ENCODE measurements at regions not wholly inside any gene's neighbourhood (a gene's known extent, or its start where the extent isn't known, plus 50 kb on each side); places are given as distances from the start of the nearest gene placed in this dataset.

GRCh38 chr21:32143241-32143939 is 135.5 kb downstream of the MIS18A start:
- no peak overlapping the region for H3K4me3 ChIP-seq (ENCODE audit: low read length)
- TF ChIP-seq CTCF (IDR thresholded peaks at IDR 0.05; ENCODE audit: insufficient read depth, low read depth, low read length, missing control alignments): no peak
- no peak for DNase-seq (ENCODE audit: low read depth)

GRCh38 chr21:32141318-32141633 is 137.6 kb downstream of the MIS18A start:
- no peak overlapping the region for H3K4me3 ChIP-seq (ENCODE audit: low read length)
- no peak for DNase-seq (ENCODE audit: low read depth)
- TF ChIP-seq CTCF (IDR thresholded peaks at IDR 0.05; ENCODE audit: insufficient read depth, low read depth, low read length, missing control alignments): no peak

GRCh38 chr21:32140604-32141317 is 138.1 kb downstream of the MIS18A start:
- TF ChIP-seq CTCF (IDR thresholded peaks at IDR 0.05; ENCODE audit: insufficient read depth, low read depth, low read length, missing control alignments): no peak
- DNase-seq (ENCODE audit: low read depth): no peak
- H3K4me3 ChIP-seq (ENCODE audit: low read length): no peak overlapping the region

DNA sequence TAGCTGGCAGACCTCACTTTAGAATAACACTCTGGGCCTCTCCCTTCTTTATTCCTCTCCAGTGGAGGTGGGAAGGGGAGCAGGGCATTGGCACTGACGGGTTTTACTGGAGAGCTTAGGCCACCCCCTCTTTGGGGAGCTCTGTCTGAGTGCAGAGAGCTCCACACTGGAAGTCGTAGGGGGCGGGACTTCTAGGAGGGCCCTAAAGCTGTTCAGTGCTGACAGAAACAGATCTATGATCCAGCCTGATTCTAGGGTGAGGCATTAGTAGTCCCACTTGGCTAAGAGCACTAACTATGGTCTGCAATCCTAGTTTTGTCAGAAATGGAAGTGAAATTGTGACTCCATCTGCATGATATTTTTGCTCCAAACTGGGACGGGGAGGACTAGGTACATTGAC is 138.7 kb downstream of the MIS18A start:
- TF ChIP-seq CTCF (IDR thresholded peaks at IDR 0.05; ENCODE audit: insufficient read depth, low read depth, low read length, missing control alignments): no peak
- H3K4me3 ChIP-seq (ENCODE audit: low read length): no peak overlapping the region
- no peak for DNase-seq (ENCODE audit: low read depth)

DNA sequence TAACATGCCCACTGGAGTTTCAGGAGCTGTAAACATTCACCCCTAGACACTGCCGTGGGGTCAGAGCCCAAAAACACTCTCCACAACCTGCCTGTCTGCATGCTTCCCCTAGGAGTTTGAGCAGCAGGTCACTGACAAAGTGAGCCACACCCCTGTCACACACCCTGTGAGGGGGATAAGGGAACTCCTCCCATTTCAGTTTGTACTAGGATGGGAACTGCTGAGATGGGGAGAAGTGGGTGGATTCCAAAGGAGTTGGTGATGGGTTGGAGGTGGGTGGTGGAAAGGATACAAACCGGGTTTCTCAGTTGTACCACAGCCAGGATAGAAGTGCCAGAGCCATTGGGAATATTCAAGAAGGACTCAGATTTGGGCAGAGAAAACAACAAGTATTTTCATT is 140.2 kb downstream of the MIS18A start:
- H3K4me3 ChIP-seq (ENCODE audit: low read length): no peak overlapping the region
- no peak for DNase-seq (ENCODE audit: low read depth)
- TF ChIP-seq CTCF (IDR thresholded peaks at IDR 0.05; ENCODE audit: insufficient read depth, low read depth, low read length, missing control alignments): no peak

- DNase-seq (ENCODE audit: low read depth): no peak
- no peak overlapping the region for H3K4me3 ChIP-seq (ENCODE audit: low read length)
- no peak for TF ChIP-seq CTCF (IDR thresholded peaks at IDR 0.05; ENCODE audit: insufficient read depth, low read depth, low read length, missing control alignments)
Observed at GRCh38 chr21:32137931-32138330, 140.9 kb downstream of the MIS18A start.

DNA sequence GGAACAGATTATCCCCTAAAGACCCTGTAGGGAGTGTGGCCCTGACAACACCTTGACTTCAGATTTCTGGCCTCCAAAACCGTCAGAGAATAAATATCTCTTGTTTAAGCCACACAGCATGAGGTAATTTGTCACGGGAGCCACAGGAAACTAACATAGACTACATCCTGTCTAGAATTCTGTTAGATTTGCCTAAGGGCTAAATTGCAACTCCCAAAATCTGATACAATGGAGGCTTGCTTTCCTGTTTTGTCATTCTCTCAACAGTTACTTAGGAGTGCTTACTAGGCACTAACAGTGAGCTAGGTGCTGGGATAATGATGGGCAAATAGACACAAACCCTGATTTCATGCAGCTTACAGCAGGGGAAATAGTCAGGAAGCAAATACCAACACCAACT is 141.6 kb downstream of the MIS18A start:
- no peak for TF ChIP-seq CTCF (IDR thresholded peaks at IDR 0.05; ENCODE audit: insufficient read depth, low read depth, low read length, missing control alignments)
- no peak for DNase-seq (ENCODE audit: low read depth)
- H3K4me3 ChIP-seq (ENCODE audit: low read length): no peak overlapping the region

Measured in epithelial cell of esophagus (primary cell).